Left forelimb (tissue), 1 donor: ENCODE measurements at regions not wholly inside any gene's neighbourhood (a gene's known extent, or its start where the extent isn't known, plus 50 kb on each side); places are given as distances from the start of the nearest gene placed in this dataset.
"Not testable (repeated sequence)": the region's sequence is repeated elsewhere in the genome, so short reads cannot be mapped to it uniquely, and the experiment has no call there.

Experiments used
- DNase-seq: peaks from one replicate; pipeline ENCODE4 v3.0.0-alpha.2; 2018; ENCODE audit warnings: low spot score

DNA sequence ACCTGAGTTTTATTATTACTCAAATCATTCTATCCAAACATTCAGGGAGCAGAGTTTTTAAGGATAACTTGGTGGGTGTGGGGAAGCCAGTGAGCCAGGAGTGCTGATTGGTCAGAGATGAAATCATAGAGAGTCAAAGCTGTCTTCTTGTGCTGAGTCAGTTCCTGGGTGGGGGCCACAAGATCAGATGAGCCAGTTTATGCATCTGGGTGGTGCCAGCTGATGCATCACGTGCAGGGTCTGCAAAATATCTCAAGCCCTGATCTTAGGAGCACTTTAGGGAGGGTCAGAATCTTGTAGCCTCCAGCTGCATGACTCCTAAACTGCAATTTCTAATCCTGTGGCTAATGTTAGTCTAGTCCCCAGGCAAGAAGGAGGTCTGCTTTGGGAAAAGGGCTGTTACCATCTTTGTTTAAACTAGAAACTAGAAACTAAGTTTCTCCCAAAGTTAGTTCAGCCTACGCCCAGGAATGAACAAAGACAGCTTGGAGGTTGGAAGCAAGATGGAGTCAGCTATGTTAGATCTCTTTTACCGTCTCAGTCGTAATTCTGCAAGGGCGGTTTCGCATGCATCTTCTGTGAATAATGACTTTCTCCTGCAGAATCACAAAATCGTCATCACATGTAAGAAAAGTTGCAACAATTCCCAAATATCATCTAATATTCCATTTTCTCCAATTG lies 97.5 kb downstream of the ZNF664 start:
- not testable (repeated sequence) for DNase-seq

DNA sequence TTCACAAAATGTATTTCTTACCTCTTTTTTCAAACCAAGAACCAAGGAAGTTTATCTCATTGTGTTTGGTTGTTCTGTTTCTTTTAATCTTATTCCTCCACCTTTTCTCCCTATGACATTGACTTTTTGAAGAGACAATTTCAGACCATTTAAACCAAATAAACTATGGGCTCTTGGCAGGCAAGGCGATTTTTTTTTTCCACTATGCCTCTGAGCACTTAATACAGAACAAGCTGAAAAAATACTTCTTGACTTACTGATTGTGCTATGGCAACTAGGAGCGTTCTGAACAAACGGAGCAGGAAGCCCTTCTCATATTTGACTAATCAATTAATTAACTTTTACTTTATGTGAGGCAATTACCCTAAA lies 98.0 kb downstream of the ZNF664 start:
- DNase-seq: no peak

DNA sequence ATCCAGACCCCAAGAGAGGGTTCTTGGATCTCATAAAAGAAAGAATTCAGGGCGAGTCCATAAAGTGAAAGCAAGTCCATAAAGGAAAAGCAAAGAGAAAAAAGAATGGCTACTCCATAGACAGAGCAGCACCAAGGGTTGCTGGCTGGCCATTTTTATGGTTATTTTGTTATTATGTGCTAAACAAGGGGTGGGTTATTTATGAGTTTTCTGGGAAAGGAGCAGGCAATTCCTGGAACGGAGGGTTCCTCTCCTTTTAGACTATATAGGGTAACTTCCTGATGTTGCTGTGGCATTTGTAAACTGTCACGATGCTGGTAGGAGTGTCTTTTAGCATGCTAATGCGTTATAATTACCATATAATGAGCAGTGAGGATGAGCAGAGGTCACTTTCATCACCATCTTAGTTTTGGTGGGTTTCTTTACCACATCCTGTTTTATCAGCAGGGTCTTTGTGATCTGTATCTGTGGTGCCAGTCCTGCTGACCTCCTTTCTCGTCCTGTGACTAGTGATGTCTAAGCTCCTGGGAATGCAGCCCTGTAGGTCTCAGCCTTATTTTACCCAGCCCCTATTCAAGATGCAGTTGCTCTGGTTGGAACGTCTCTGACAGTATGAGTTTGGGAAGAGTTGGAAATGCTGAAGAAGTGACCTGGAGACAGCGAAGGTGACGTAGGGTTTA lies 100.5 kb downstream of the ZNF664 start:
- no peak for DNase-seq

DNA sequence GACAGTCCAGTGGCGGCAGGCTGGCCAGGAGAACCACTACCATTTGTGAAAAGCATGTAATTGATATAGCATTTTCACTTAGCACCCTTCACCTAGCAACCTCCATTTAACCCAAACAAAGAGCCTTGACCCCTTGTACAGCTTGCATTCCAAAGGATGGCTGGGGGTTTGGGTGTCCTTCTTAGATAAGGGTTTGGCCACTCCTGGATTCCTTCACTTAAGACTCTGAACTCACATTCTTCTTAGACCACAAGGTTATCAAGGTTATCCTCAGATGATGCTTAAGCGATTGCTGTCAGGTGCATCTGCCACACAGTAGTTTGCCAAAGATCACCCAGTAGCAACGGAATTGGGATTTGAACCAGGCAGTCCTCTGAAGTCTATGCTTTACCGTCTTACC lies 102.8 kb downstream of the ZNF664 start:
- no peak for DNase-seq

DNA sequence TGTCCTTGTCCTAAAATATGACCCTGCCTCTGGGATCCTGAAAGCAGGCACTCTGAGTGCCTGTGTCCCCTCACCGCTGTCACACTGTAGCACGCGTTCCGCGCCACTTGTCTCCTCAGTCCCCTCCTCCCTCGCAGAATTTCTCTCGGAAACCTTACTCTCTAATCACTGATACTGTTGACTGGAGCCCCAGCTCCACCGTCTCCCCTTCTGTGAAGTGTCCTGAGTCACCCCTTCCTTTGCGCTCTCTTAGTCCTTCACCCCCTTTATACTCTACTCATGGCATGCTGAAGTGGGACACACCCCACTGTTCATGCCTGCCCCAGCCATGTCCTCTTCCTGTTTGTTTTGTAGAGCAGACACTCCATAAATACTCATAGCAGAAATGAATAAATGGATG lies 104.7 kb downstream of the ZNF664 start:
- no peak for DNase-seq

DNA sequence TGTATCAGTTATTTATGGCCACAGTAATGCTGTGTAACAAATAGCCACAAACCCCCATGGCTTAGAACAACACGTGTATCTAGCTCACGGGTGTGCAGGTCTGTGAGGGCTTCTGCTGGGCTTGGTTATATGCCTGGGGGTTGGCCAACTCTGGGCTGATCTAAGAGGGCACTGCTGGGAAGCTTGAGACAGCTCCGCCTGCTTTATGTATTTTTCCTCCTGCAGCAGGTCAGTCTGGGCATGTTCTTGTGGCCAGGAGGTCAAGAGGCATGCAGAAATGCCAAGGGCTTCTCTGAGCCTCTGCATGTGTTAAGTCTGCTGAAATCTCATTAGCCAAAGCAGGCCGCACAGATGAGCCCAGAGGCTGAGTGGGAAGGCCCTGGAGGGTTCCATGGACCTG lies 105.8 kb downstream of the ZNF664 start:
- no peak for DNase-seq

DNA sequence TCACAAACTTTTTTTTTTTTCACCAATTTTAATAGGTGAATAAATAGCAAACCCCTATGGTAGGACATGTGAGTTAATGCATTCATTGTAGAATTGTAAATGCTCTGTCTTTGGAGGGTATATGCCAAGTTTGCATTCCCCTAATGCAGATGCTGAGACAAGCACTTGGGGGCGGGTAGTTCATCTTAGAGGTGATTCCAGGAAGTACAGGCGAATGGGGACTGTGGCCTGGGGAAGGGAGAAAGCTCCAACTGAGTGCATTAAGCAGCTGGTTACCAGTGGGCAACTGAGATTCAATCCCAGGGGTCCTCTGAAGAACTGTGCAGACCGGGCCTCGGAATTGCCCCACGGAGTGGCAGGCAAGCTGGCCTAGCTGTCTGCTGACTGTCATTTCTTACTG lies 107.6 kb downstream of the ZNF664 start:
- DNase-seq: no peak

DNA sequence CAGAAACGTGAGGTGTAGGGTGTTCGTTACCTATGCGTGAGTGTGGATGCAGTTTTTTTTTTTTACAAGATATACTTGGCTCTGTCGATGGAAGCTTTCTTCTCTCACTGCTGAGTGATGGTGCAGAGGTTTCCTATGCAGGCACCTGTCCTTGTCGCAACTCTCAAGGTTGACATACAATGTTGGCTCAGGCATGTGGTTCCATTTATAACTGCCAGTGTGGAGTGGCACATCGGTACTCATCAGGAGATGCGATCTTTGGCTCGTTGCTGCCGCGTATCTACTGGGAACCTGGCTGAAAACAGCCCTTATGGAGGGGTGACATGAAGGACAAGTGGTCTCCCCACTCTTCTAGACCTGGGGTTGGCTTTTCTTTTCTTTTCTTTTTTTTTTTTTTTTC lies 109.0 kb downstream of the ZNF664 start:
- no peak for DNase-seq

DNA sequence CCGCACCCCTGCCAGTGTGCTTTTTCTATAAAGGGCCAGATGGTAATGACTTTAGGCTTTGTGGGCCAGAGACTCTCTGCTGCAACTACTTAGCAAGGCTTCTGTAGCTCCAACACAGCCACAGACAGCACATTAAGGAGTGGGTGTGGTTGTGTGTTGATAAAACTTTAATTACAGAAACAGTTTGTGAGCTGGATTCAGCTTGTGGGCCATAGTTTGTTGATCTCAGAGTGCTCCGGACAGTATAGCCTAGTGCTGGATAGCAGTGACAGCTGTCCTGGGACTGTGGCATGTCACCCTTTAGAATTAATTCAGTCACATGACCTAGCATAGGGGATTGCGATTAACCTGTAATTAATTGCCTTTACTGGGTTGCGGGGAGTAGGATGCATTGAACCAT lies 109.7 kb downstream of the ZNF664 start:
- peak; percentile 12 for DNase-seq

DNA sequence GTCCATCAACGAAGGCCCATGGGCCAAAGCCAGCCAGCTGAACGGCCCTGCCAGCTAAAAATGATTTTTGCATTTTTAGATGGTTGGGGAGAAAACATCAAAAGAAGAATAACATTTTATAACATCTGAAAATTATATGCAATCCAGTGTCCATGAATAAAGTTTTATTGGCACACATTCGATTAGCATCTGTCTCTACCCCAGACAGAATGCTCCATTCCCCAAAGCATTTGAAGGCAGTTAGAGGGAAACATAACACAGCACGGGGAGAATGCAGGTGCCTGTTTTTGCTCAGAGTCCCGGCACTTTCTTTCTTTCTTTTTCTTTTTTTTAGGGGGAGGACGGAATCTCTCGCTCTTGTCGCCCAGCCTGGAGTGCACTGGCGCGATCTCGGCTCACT lies 110.7 kb downstream of the ZNF664 start:
- DNase-seq: no peak

DNA sequence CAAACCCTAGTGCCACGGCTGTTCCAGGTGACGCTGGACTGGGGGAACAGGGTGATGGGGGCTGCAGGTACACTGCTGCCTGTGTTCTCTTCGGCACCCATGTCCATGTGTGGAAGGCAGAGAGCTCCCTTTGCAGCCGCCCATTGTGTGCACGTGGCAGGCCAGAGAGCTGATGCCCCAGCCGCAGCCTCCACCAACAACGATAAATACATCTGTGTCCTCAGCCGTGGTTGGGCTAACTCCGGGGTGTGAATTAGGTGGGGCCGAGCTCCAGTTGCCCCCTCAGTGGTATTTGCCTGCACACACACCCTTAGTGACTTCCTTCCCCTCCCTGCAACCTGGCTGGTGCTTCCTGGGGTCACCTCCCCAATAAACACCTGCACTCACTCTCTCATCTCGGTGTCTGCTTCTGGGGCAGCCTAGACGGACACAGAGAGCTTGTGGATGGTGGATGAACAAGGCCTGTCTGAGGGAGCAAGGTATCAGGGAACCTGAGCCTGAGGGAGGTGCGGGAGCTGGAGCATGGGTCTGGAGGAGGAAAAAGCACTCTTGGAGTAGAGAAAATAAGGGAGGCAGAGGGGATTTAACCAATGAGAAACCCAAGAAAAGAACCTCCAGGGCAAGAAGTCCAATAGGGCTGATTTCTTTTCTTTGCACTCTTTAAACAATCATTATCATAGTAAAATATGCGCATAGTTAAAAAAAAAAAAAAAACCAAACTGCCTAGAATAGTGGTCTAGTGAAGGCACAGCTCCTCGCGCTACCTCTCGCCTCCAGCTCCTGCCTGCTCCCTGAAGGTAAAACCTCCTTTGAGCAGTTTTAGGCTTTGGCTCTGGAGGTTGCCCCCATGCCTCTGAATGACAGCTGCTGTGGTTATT lies 112.6 kb downstream of the ZNF664 start:
- no peak for DNase-seq

DNA sequence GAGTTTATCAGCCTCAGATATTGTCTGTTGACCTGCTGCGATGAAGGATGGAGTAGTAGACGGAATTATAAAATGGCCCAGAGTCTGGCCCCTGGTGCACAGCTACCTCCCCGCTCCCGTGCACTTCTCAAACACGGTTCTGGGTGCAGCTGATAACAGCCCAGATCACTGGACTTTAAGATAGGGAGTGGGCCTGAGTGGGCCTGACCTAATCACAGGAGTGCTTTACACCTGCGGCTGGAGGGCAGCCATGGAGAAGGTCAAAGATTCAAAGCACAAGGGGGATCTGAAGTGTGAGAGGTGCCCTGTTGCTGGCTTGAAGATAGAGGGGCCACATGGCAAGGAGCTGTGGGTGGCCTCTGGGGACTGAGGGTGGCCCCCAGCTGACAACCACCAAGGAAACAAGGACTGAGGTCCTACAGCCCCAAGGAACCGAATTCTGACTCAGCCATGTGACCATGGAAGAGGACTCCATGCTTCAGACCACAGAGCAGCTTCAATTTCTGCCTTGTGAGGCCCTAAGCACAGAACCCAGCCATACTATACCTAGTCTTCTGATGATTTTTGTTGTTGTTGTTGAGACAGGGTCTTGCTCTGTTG lies 113.4 kb downstream of the ZNF664 start:
- no peak for DNase-seq

DNA sequence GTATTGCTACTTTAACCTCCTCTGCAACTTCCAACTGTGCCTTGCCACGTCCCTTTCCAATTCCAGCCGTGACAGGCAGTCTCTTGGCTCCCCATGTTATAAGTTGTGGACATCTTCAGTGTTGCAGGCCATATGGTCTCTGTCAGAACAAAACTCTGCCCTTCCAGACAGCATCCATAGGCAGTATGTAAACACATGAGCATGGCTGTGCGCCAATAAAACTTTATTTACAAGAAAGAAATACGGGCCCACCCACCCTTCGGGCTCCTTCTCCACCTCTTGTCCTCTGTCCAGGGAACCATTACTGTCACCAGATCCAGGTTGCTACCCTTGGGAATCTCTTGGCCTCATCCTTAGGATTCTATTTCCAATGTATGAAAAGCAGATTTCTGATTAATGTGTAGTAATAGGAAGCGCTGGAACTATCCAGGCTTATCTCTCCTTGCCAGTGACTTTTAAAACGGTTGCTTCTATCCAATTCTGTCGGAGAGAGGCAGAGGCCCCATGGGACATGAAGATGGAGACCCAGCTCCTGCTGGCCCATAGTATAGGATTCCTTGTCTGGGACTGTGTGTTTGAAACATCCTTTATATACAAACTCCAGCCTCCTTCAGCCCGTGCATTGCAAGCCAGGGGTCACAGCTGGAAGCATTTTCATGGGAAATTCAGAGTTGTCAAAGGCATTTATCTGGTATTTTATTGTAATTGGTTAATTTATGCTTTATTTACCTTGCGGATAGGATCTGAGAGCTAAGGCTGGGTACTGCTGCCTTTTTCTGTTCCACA lies 114.4 kb downstream of the ZNF664 start:
- DNase-seq: no peak

DNA sequence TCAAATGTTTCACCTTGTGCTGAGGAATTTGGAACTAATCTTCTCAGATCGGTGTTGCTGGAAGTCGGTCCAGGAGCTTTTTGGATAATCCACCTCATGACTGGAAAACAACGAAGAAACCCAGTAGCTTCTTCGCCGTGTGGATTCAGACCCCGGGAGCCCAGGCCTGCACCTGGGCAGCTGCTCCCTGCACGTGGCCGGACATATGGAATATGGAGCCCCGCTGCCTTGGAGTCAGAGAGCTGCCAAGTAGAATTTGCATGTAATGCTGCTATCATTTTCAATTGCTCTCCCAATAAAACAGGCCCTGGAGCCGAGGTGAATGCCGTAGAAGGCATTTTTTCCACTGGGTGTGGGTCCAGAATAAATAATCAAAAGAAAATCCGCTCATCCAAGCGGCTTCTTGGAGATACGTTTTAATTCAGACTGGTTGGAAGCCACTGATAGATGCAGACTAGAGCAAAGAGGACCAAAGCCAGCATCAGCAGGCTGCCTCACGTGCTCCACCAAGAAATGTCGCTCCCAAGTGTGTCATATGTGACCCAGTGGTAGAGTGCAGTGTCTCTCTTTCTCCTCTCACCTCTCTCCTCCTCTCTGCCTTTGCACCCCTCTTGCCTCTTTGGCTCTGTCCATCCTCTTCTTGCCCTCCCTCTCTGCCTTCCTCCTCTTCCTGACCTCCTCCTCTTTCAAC lies 115.3 kb downstream of the ZNF664 start:
- DNase-seq: no peak

DNA sequence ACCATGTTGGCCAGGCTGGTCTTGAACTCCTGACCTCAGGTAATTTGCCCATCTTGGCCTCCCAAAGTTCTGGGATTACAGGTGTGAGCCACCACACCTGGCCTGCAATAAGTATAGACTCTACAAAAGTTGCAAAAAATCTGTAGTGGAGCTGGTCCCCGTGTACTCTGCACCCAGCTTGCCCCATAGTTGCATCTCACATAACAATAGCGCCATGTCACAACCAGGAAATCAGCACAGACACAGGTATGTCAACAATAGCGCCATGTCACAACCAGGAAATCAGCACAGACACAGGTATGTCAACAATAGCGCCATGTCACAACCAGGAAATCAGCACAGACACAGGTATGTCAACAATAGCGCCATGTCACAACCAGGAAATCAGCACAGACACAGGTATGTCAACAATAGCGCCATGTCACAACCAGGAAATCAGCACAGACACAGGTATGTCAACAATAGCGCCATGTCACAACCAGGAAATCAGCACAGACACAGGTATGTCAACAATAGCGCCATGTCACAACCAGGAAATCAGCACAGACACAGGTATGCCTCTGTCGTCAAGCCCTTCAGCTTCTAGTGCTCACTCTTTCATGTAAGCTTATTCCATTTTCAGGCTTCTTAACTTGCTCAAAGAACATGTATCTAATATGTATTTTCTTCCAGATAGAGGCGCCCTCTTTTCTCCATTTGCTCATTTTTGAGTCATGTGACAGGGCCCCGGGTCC lies 116.3 kb downstream of the ZNF664 start:
- not testable (repeated sequence) for DNase-seq

DNA sequence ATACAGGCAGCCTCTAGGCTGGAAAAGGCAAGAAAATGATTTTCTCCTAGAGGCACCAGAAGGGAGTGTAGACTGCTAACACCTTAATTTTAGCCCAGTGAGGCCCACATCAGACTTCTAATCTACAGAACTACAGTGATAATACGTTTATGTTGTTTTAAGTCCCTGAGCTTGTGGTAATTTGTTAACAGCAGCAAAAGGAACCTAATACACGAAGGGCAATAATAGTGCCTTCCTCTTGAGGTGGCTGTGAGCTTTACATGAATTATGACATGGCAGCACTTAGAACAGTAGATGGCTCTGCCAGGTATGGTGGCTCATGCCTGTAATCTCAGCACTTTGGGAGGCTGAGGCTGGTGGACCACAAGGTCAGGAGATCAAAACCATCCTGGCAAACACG lies 118.8 kb downstream of the ZNF664 start:
- DNase-seq: no peak

DNA sequence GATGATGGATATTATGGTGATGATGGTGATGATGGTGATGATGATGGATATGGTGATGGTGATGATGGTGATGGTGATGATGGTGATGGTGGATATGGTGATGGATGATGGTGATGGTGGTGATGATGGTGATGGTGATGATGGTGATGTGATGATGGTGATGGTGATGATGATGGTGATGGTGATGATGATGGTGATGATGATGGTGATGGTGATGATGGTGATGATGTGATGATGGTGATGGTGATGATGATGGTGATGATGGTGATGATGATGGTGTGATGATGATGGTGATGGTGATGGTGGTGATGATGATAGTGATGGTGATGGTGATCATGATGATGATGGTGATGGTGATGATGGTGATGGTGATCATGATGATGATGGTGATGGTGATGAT lies 119.5 kb downstream of the ZNF664 start:
- not testable (repeated sequence) for DNase-seq

DNA sequence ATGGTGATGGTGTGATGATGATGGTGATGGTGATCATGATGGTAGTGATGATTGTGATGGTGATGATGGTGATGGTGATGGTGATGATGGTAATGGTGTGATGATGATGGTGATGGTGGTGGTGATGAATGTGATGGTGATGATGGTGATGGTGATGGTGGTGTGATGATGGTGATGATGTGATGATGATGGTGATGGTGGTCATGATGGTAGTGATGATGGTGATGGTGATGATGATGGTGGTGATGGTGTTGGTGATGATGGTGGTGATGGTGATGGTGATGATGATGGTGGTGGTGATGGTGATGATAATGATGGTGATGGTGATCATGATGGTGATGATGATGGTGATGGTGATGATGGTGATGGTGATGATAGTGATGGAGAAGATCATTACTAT lies 120.3 kb downstream of the ZNF664 start:
- DNase-seq: no peak

DNA sequence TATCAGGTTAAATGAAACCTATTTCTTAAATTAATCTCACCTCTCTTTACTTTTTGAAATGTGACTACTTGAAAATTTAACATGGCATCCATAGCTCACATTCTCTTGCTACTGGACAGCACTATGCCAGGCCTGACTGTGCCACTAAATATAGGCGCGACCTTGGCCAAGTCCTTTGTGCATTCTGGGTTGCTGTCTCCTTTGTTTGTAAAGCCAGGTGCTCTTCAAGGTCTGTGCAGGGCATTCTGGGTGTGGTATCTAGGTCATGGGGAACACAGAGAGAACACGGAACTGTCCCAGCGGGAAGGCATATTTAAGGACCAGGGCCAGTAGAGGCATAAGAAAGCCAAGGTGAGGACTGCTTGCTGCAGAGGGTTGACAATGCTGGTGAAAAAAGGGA lies 121.2 kb downstream of the ZNF664 start:
- no peak for DNase-seq

DNA sequence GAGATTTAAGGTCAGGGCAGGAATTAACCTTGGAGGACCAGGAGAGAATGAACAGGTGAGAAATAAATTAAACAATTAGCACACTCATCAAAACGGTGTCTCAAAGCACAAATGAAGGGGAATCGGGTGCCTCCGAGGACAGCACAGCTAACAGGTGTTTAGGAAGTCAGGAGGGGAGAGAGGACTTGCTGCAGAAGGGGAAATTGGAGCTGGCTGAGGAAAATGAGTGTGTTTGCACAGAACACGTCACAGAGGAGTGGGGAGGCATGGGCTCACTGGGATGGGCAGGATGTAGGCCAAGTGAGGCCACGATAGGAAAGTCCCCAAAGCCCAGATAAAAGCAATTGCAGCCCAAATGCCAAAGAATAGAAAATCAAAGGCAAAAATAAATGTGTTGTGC lies 121.7 kb downstream of the ZNF664 start:
- no peak for DNase-seq

DNA sequence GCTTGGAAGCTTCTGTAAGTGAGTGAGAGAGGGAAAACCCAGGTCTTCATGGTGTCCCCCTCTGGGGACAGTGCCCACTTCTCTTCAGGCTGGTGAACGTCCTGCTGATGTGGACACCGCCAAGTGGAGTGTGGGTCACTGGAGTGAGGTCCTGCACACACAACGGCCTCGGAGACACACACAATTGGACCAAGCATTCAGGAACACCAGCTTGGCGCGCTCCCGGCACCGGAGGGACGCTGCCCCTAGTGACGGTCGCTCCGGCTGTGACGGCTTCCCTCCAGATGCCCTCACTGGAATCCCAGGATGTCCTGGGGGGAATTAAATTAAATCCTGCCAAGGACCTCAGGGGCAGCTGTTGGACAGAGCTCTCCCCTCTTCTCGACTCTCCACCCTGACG lies 123.1 kb downstream of the ZNF664 start:
- no peak for DNase-seq
